ENCODE measurements at regions not wholly inside any gene's neighbourhood (a gene's known extent, or its start where the extent isn't known, plus 50 kb on each side); places are given as distances from the start of the nearest gene placed in this dataset.

GRCh38 chr3:66856533-66856932 is 141.6 kb upstream of the KBTBD8 start:
- Histone ChIP-seq H3K36me3 (ENCODE audit: low read depth) (no peaks in the 10 kb centered on the region), H3K4me3 (ENCODE audit: severe bottlenecking) (no peak overlapping the region), H3K27me3 (ENCODE audit: insufficient read depth, poor library complexity, severe bottlenecking) (peaks cover 6% of the 10 kb centered on the region), H3K9me3 (ENCODE audit: severe bottlenecking) (no peaks in the 10 kb centered on the region), H3K27ac (ENCODE audit: poor library complexity, severe bottlenecking) (no peak overlapping the region), H3K4me1 (ENCODE audit: insufficient read depth, poor library complexity, severe bottlenecking) (no peaks in the 10 kb centered on the region)
- DNase-seq (ENCODE audit: low spot score) (no peak), ATAC-seq (ENCODE audit: low read depth) (no peak)
- no peak for TF ChIP-seq CTCF (IDR thresholded peaks at IDR 0.05; ENCODE audit: poor library complexity, severe bottlenecking)

- ATAC-seq (ENCODE audit: low read depth) (no peak), DNase-seq (ENCODE audit: low spot score) (no peak)
- Histone ChIP-seq H3K27ac (ENCODE audit: poor library complexity, severe bottlenecking) (no peak overlapping the region), H3K27me3 (ENCODE audit: insufficient read depth, poor library complexity, severe bottlenecking) (peaks cover 5% of the 10 kb centered on the region), H3K36me3 (ENCODE audit: low read depth) (no peaks in the 10 kb centered on the region), H3K9me3 (ENCODE audit: severe bottlenecking) (no peaks in the 10 kb centered on the region), H3K4me3 (ENCODE audit: severe bottlenecking) (no peak overlapping the region), H3K4me1 (ENCODE audit: insufficient read depth, poor library complexity, severe bottlenecking) (no peaks in the 10 kb centered on the region)
- TF ChIP-seq CTCF (IDR thresholded peaks at IDR 0.05; ENCODE audit: poor library complexity, severe bottlenecking), result no peak
These were observed 139.3 kb upstream of the KBTBD8 start for GRCh38 chr3:66858656-66859381.

GRCh38 chr3:66860771-66861170 is 137.3 kb upstream of the KBTBD8 start:
- Histone ChIP-seq H3K36me3 (ENCODE audit: low read depth) (no peaks in the 10 kb centered on the region), H3K27ac (ENCODE audit: poor library complexity, severe bottlenecking) (no peak overlapping the region), H3K4me1 (ENCODE audit: insufficient read depth, poor library complexity, severe bottlenecking) (no peaks in the 10 kb centered on the region), H3K9me3 (ENCODE audit: severe bottlenecking) (no peaks in the 10 kb centered on the region), H3K4me3 (ENCODE audit: severe bottlenecking) (no peak overlapping the region), H3K27me3 (ENCODE audit: insufficient read depth, poor library complexity, severe bottlenecking) (no peaks in the 10 kb centered on the region)
- TF ChIP-seq CTCF (IDR thresholded peaks at IDR 0.05; ENCODE audit: poor library complexity, severe bottlenecking), result no peak
- ATAC-seq (ENCODE audit: low read depth), result no peak
- DNase-seq (ENCODE audit: low spot score), result no peak

- ATAC-seq (ENCODE audit: low read depth) (no peak), DNase-seq (ENCODE audit: low spot score) (no peak)
- Histone ChIP-seq H3K27ac (ENCODE audit: poor library complexity, severe bottlenecking) (no peak overlapping the region), H3K4me3 (ENCODE audit: severe bottlenecking) (no peak overlapping the region), H3K36me3 (ENCODE audit: low read depth) (no peaks in the 10 kb centered on the region), H3K9me3 (ENCODE audit: severe bottlenecking) (no peaks in the 10 kb centered on the region), H3K27me3 (ENCODE audit: insufficient read depth, poor library complexity, severe bottlenecking) (no peaks in the 10 kb centered on the region), H3K4me1 (ENCODE audit: insufficient read depth, poor library complexity, severe bottlenecking) (no peaks in the 10 kb centered on the region)
- TF ChIP-seq CTCF (IDR thresholded peaks at IDR 0.05; ENCODE audit: poor library complexity, severe bottlenecking), result no peak
These were observed 134.6 kb upstream of the KBTBD8 start for GRCh38 chr3:66863205-66864111.
